SK-N-SH (cell line): ENCODE measurements at regions not wholly inside any gene's neighbourhood (a gene's known extent, or its start where the extent isn't known, plus 50 kb on each side); places are given as distances from the start of the nearest gene placed in this dataset.

Experiments used
- MXI1 ChIP-seq: IDR thresholded peaks from 2 replicates; pipeline ENCODE4 v1.6.1; 2012; ENCODE audit warnings: mild to moderate bottlenecking, low read depth, low read length, improper control_type of control experiment
- TF ChIP-seq, protein P1 (sequence below): IDR thresholded peaks from 2 replicates; pipeline ENCODE4 v1.6.1; 2012; ENCODE audit warnings: mild to moderate bottlenecking, low read depth, low read length, moderate library complexity

GRCh38 chr10:4501306-4501705, 324.7 kb upstream of the AKR1E2 start:
- TF ChIP-seq, protein P1, sequence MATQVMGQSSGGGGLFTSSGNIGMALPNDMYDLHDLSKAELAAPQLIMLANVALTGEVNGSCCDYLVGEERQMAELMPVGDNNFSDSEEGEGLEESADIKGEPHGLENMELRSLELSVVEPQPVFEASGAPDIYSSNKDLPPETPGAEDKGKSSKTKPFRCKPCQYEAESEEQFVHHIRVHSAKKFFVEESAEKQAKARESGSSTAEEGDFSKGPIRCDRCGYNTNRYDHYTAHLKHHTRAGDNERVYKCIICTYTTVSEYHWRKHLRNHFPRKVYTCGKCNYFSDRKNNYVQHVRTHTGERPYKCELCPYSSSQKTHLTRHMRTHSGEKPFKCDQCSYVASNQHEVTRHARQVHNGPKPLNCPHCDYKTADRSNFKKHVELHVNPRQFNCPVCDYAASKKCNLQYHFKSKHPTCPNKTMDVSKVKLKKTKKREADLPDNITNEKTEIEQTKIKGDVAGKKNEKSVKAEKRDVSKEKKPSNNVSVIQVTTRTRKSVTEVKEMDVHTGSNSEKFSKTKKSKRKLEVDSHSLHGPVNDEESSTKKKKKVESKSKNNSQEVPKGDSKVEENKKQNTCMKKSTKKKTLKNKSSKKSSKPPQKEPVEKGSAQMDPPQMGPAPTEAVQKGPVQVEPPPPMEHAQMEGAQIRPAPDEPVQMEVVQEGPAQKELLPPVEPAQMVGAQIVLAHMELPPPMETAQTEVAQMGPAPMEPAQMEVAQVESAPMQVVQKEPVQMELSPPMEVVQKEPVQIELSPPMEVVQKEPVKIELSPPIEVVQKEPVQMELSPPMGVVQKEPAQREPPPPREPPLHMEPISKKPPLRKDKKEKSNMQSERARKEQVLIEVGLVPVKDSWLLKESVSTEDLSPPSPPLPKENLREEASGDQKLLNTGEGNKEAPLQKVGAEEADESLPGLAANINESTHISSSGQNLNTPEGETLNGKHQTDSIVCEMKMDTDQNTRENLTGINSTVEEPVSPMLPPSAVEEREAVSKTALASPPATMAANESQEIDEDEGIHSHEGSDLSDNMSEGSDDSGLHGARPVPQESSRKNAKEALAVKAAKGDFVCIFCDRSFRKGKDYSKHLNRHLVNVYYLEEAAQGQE, result no peak
- no peak for TF ChIP-seq MXI1
